ENCODE measurements at regions not wholly inside any gene's neighbourhood (a gene's known extent, or its start where the extent isn't known, plus 50 kb on each side); places are given as distances from the start of the nearest gene placed in this dataset.
"Not testable (repeated sequence)": the region's sequence is repeated elsewhere in the genome, so short reads cannot be mapped to it uniquely, and the experiment has no call there.

GRCh38 chr7:79952399-79952798 is 182.2 kb upstream of the GNAI1 start:
- no peak for DNase-seq

- no peak for DNase-seq
These were observed 183.2 kb upstream of the GNAI1 start for GRCh38 chr7:79951415-79951814.

- no peak for DNase-seq
These were observed 184.9 kb upstream of the GNAI1 start for GRCh38 chr7:79949778-79950177.

GRCh38 chr7:79936281-79936983 is 198.2 kb upstream of the GNAI1 start:
- no peak for DNase-seq

- DNase-seq: no peak
These were observed 199.9 kb upstream of the GNAI1 start for GRCh38 chr7:79934727-79935126.

GRCh38 chr7:79933144-79933543 is 201.5 kb upstream of the GNAI1 start:
- no peak for DNase-seq

GRCh38 chr7:79930604-79931003 is 204.0 kb upstream of the GNAI1 start:
- no peak for DNase-seq

- no peak for DNase-seq
These were observed 207.5 kb upstream of the GNAI1 start for GRCh38 chr7:79927116-79927515.

- DNase-seq: no peak
These were observed 210.7 kb upstream of the GNAI1 start for GRCh38 chr7:79923953-79924352.

- no peak for DNase-seq
These were observed 211.7 kb upstream of the GNAI1 start for GRCh38 chr7:79922894-79923293.

GRCh38 chr7:79921976-79922375 is 212.7 kb upstream of the GNAI1 start:
- DNase-seq: no peak

- not testable (repeated sequence) for DNase-seq
These were observed 216.0 kb upstream of the GNAI1 start for GRCh38 chr7:79918632-79919031.

GRCh38 chr7:79915346-79915745 is 219.3 kb upstream of the GNAI1 start:
- not testable (repeated sequence) for DNase-seq

GRCh38 chr7:79912213-79912633 is 222.4 kb upstream of the GNAI1 start:
- DNase-seq: no peak

- no peak for DNase-seq
These were observed 223.2 kb upstream of the GNAI1 start for GRCh38 chr7:79911420-79911819.

- DNase-seq: no peak
These were observed 225.5 kb upstream of the GNAI1 start for GRCh38 chr7:79909176-79909575.

GRCh38 chr7:79897166-79897565 is 237.5 kb upstream of the GNAI1 start:
- no peak for DNase-seq

GRCh38 chr7:79893991-79894390 is 240.6 kb upstream of the GNAI1 start:
- DNase-seq: no peak

GRCh38 chr7:79882922-79883321 is 251.7 kb upstream of the GNAI1 start:
- no peak for DNase-seq

GRCh38 chr7:79880312-79880711 is 254.3 kb upstream of the GNAI1 start:
- no peak for DNase-seq

- DNase-seq: no peak
These were observed 256.7 kb upstream of the GNAI1 start for GRCh38 chr7:79877874-79878465.

GRCh38 chr7:79876848-79877252 is 257.8 kb upstream of the GNAI1 start:
- DNase-seq: no peak

- no peak for DNase-seq
These were observed 259.8 kb upstream of the GNAI1 start for GRCh38 chr7:79874797-79875196.

GRCh38 chr7:79872176-79872575 is 262.5 kb upstream of the GNAI1 start:
- no peak for DNase-seq

- DNase-seq: no peak
These were observed 266.6 kb upstream of the GNAI1 start for GRCh38 chr7:79868010-79868409.

Data from CD4-positive, alpha-beta T cell treated with Interleukin-4 for 4 hours (primary cell).